ENCODE measurements at regions not wholly inside any gene's neighbourhood (a gene's known extent, or its start where the extent isn't known, plus 50 kb on each side); places are given as distances from the start of the nearest gene placed in this dataset.
"Not testable (repeated sequence)": the region's sequence is repeated elsewhere in the genome, so short reads cannot be mapped to it uniquely, and the experiment has no call there.

- no peak overlapping the region for H3K9ac ChIP-seq (ENCODE audit: low read depth, low read length)
- no peaks in the 10 kb centered on the region for H3K27me3 ChIP-seq (ENCODE audit: insufficient read depth, low read length)
- H3K27ac ChIP-seq (ENCODE audit: low read depth, low read length): no peak overlapping the region
- H3K4me3 ChIP-seq (ENCODE audit: low read length): no peak overlapping the region
- H3K36me3 ChIP-seq (ENCODE audit: insufficient read depth, low read length): no peaks in the 10 kb centered on the region
- 68% methylated on average over 4 of the region's 4 CpGs for WGBS
- H3K9me3 ChIP-seq (ENCODE audit: insufficient read depth, low read depth, low read length): no peaks in the 10 kb centered on the region
- H3K4me1 ChIP-seq (ENCODE audit: insufficient read depth, low read length): peaks cover 7% of the 10 kb centered on the region; the same call in 1 of the 2 replicates
Observed at GRCh38 chr14:65972346-65972870, 513.8 kb upstream of the CCDC196 start.

DNA sequence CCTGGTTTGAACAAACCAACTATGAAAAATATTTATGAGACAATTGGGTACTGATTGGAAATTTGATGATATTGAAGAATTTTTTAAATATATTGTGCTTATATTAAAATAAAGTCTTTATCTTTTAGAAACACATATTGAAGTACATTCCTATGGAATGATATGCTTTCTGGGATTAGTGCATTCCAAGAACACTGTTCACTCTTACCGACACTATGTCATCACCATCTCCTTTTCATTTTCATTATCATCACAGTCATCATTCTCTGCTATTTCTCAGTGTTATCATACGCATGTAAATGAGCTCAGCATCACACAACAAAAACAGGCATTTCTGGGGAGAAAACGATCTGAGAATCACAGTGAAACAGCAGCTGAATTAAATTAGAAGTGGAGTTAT, 513.3 kb upstream of the CCDC196 start:
- 88% methylated on average over 3 of the region's 3 CpGs for WGBS
- Histone ChIP-seq H3K27ac (ENCODE audit: low read depth, low read length) (no peak overlapping the region), H3K27me3 (ENCODE audit: insufficient read depth, low read length) (no peaks in the 10 kb centered on the region)

DNA sequence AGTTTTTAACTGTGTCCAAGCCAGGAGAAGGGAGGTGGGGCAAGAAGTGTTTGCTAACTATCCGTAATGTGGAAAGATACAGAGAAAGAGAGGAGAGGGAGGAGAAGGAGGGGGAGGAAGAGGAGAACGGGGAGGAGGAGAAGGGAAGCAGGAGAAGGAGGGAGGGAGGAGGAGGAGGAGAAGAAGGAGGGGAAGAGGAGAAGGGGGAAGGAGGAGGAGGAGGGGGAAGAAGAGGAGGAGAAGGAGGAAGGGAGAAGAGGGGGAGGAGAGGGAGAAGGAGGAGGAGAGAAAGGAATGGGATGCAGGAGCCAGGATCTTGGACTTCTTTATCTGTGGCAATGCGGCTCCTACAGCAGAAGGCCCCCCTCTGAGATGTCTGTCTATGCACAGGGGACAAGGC, 510.3 kb upstream of the CCDC196 start:
- Histone ChIP-seq H3K9ac (ENCODE audit: low read depth, low read length) (no peak overlapping the region), H3K36me3 (ENCODE audit: insufficient read depth, low read length) (no peaks in the 10 kb centered on the region), H3K27me3 (ENCODE audit: insufficient read depth, low read length) (no peaks in the 10 kb centered on the region), H3K4me1 (ENCODE audit: insufficient read depth, low read length) (peaks cover 7% of the 10 kb centered on the region; the same call in 1 of the 2 replicates), H3K27ac (ENCODE audit: low read depth, low read length) (no peak overlapping the region), H3K9me3 (ENCODE audit: insufficient read depth, low read depth, low read length) (no peaks in the 10 kb centered on the region), H3K4me3 (ENCODE audit: low read length) (no peak overlapping the region)
- 72% methylated on average over 3 of the region's 3 CpGs for WGBS

More for the DNA sequence above, 513.3 kb upstream of the CCDC196 start:
- Histone ChIP-seq H3K9ac (ENCODE audit: low read depth, low read length) (no peak overlapping the region), H3K4me1 (ENCODE audit: insufficient read depth, low read length) (peaks cover 7% of the 10 kb centered on the region; the same call in 1 of the 2 replicates), H3K4me3 (ENCODE audit: low read length) (no peak overlapping the region), H3K36me3 (ENCODE audit: insufficient read depth, low read length) (no peaks in the 10 kb centered on the region), H3K9me3 (ENCODE audit: insufficient read depth, low read depth, low read length) (no peaks in the 10 kb centered on the region)

DNA sequence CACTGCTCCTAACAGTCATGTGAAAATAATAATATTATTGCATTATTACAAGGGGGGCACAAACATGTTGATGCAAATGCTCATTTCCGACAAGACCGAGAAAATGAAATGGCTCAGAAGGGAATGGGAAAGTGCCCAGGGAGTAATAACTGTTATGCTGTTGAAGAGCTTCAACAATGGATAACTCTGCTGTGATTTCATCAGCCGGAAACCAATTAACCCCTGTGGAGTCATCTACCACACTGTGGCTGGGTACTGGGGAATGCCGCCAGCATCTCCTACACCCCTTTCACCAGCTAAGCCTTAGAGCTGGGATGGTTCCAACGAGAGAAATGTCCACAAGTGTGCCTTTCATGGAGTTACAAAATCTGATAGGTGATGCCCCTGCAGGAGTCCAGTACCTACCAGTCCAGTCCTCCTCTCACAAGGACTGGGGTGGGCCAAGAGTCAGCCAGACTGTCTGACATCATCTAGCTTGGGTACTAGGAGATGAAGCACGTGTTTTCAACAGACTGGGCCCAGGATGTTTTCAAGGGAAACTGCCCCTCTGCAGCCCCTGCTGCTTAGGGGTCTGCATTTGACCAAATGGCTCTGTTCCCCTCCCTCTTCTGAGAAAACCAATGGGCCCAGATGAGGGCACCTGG, 509.3 kb upstream of the CCDC196 start:
- 96% methylated on average over 6 of the region's 6 CpGs for WGBS
- Histone ChIP-seq H3K27me3 (ENCODE audit: insufficient read depth, low read length) (no peaks in the 10 kb centered on the region), H3K4me3 (ENCODE audit: low read length) (no peak overlapping the region), H3K4me1 (ENCODE audit: insufficient read depth, low read length) (peaks cover 7% of the 10 kb centered on the region; the same call in 1 of the 2 replicates), H3K9ac (ENCODE audit: low read depth, low read length) (no peak overlapping the region), H3K27ac (ENCODE audit: low read depth, low read length) (no peak overlapping the region), H3K9me3 (ENCODE audit: insufficient read depth, low read depth, low read length) (no peaks in the 10 kb centered on the region), H3K36me3 (ENCODE audit: insufficient read depth, low read length) (no peaks in the 10 kb centered on the region)

- H3K9me3 ChIP-seq (ENCODE audit: insufficient read depth, low read depth, low read length): no peaks in the 10 kb centered on the region
- WGBS: 92% methylated on average over 6 of the region's 6 CpGs
- no peaks in the 10 kb centered on the region for H3K27me3 ChIP-seq (ENCODE audit: insufficient read depth, low read length)
- no peak overlapping the region for H3K9ac ChIP-seq (ENCODE audit: low read depth, low read length)
- H3K4me1 ChIP-seq (ENCODE audit: insufficient read depth, low read length): 0 out of 2 replicates have a peak, but pooled peaks cover 2% of the 10 kb centered on the region
- H3K4me3 ChIP-seq (ENCODE audit: low read length): no peak overlapping the region
- no peaks in the 10 kb centered on the region for H3K36me3 ChIP-seq (ENCODE audit: insufficient read depth, low read length)
- H3K27ac ChIP-seq (ENCODE audit: low read depth, low read length): no peak overlapping the region
Observed at GRCh38 chr14:65981192-65981843, 504.9 kb upstream of the CCDC196 start.

DNA sequence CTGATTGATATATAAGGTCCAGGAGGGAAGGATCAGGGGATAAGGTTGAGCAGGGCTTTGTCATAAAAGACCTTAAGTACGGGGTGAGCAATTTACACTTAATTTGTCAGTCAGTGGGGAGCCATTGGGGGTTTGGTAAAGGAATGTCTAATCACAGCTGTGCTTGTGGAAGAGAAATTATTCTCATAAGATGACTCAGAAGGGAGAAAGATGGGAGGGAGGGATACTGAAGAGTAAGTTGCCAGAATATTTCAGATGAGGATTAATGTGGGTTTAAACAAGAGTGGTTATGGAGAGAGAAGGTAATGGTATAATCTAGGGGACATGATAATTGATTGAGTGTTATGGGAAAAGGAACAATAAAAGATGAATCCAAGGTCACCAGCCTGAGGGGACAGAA, 500.1 kb upstream of the CCDC196 start:
- Histone ChIP-seq H3K4me1 (ENCODE audit: insufficient read depth, low read length) (0 out of 2 replicates have a peak, but pooled peaks cover 2% of the 10 kb centered on the region), H3K9ac (ENCODE audit: low read depth, low read length) (no peak overlapping the region), H3K27me3 (ENCODE audit: insufficient read depth, low read length) (no peaks in the 10 kb centered on the region), H3K9me3 (ENCODE audit: insufficient read depth, low read depth, low read length) (no peaks in the 10 kb centered on the region), H3K27ac (ENCODE audit: low read depth, low read length) (no peak overlapping the region), H3K4me3 (ENCODE audit: low read length) (no peak overlapping the region), H3K36me3 (ENCODE audit: insufficient read depth, low read length) (no peaks in the 10 kb centered on the region)
- WGBS: 52% methylated on average over 1 of the region's 1 CpG

DNA sequence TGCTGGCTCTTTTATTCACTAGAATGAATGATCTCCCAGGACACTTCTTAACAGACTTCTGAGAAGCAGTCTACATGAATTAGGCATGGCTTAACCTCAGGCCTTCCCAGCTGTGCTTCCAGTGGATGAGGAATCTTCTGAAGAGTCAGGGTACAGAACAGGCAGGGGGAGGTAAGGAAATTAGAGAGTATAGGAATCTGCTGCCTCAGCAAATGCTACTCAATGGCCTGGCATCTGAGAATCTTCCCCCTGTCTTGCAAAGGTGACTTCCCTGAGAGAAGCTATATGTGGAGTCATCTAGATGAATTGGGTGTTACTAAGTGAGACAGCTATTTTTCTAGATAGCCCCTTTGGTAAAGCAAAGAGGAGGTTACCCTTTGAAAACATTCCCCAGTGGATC, 496.2 kb upstream of the CCDC196 start:
- H3K9me3 ChIP-seq (ENCODE audit: insufficient read depth, low read depth, low read length): no peaks in the 10 kb centered on the region
- peaks cover 16% of the 10 kb centered on the region; the same call in 1 of the 2 replicates for H3K4me1 ChIP-seq (ENCODE audit: insufficient read depth, low read length)

DNA sequence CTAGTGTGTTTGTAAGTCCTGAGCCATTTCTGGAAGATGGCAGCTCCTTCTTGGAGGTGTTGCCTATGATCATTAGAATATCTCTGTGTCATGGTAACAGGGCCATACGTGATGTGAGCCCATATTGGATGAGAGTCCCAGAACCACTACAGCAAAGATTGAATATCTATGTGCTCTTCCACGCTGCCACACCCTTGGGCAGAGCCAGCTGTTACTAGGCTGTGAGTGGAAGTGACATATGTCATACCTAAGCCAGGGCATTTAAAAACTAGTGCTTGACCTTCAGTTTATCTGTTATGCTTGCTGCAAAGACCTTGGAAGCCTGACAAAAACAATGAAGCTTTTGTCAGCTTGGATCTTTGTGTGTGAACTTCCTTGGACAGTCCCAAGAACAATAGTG, 495.1 kb upstream of the CCDC196 start:
- H3K4me3 ChIP-seq (ENCODE audit: low read length): no peak overlapping the region
- no peak overlapping the region for H3K9ac ChIP-seq (ENCODE audit: low read depth, low read length)
- no peaks in the 10 kb centered on the region for H3K9me3 ChIP-seq (ENCODE audit: insufficient read depth, low read depth, low read length)
- H3K4me1 ChIP-seq (ENCODE audit: insufficient read depth, low read length): peaks cover 16% of the 10 kb centered on the region; the same call in 1 of the 2 replicates
- H3K27ac ChIP-seq (ENCODE audit: low read depth, low read length): no peak overlapping the region
- no peaks in the 10 kb centered on the region for H3K36me3 ChIP-seq (ENCODE audit: insufficient read depth, low read length)
- 94% methylated on average over 2 of the region's 2 CpGs for WGBS
- no peaks in the 10 kb centered on the region for H3K27me3 ChIP-seq (ENCODE audit: insufficient read depth, low read length)

More for the DNA sequence above, 496.2 kb upstream of the CCDC196 start:
- H3K27ac ChIP-seq (ENCODE audit: low read depth, low read length): no peak overlapping the region
- H3K36me3 ChIP-seq (ENCODE audit: insufficient read depth, low read length): no peaks in the 10 kb centered on the region
- no peaks in the 10 kb centered on the region for H3K27me3 ChIP-seq (ENCODE audit: insufficient read depth, low read length)
- no peak overlapping the region for H3K4me3 ChIP-seq (ENCODE audit: low read length)
- no peak overlapping the region for H3K9ac ChIP-seq (ENCODE audit: low read depth, low read length)

GRCh38 chr14:65991935-65992334, 494.2 kb upstream of the CCDC196 start:
- not testable (repeated sequence) for H3K9ac ChIP-seq (ENCODE audit: low read depth, low read length)
- WGBS: 100% methylated on average over 1 of the region's 1 CpG

GRCh38 chr14:65993103-65993502, 493.1 kb upstream of the CCDC196 start:
- Histone ChIP-seq H3K27me3 (ENCODE audit: insufficient read depth, low read length) (no peaks in the 10 kb centered on the region), H3K36me3 (ENCODE audit: insufficient read depth, low read length) (no peaks in the 10 kb centered on the region), H3K9me3 (ENCODE audit: insufficient read depth, low read depth, low read length) (peaks cover 6% of the 10 kb centered on the region; the same call in 1 of the 2 replicates), H3K4me3 (ENCODE audit: low read length) (no peak overlapping the region), H3K4me1 (ENCODE audit: insufficient read depth, low read length) (peaks cover 16% of the 10 kb centered on the region; the same call in 1 of the 2 replicates), H3K9ac (ENCODE audit: low read depth, low read length) (no peak overlapping the region), H3K27ac (ENCODE audit: low read depth, low read length) (no peak overlapping the region)
- WGBS: 86% methylated on average over 2 of the region's 3 CpGs

More at GRCh38 chr14:65991935-65992334, 494.2 kb upstream of the CCDC196 start:
- H3K4me1 ChIP-seq (ENCODE audit: insufficient read depth, low read length): peaks cover 16% of the 10 kb centered on the region; the same call in 1 of the 2 replicates
- not testable (repeated sequence) for H3K4me3 ChIP-seq (ENCODE audit: low read length); H3K9me3 ChIP-seq (ENCODE audit: insufficient read depth, low read depth, low read length); H3K36me3 ChIP-seq (ENCODE audit: insufficient read depth, low read length); H3K27ac ChIP-seq (ENCODE audit: low read depth, low read length); H3K27me3 ChIP-seq (ENCODE audit: insufficient read depth, low read length)

- Histone ChIP-seq H3K4me3 (ENCODE audit: low read length) (no peak overlapping the region), H3K36me3 (ENCODE audit: insufficient read depth, low read length) (no peaks in the 10 kb centered on the region), H3K9me3 (ENCODE audit: insufficient read depth, low read depth, low read length) (peaks cover 15% of the 10 kb centered on the region), H3K27ac (ENCODE audit: low read depth, low read length) (peak overlapping the region; percentile 61; the same call in 1 of the 2 replicates), H3K9ac (ENCODE audit: low read depth, low read length) (no peak overlapping the region), H3K4me1 (ENCODE audit: insufficient read depth, low read length) (peaks cover 16% of the 10 kb centered on the region; the same call in 1 of the 2 replicates), H3K27me3 (ENCODE audit: insufficient read depth, low read length) (no peaks in the 10 kb centered on the region)
- 57% methylated on average over 4 of the region's 5 CpGs for WGBS
Observed at GRCh38 chr14:65993996-65994395, 492.2 kb upstream of the CCDC196 start.

Measured in HUES64 (cell line).